Mesendoderm (in vitro differentiated cells): ENCODE measurements at regions not wholly inside any gene's neighbourhood (a gene's known extent, or its start where the extent isn't known, plus 50 kb on each side); places are given as distances from the start of the nearest gene placed in this dataset.

Experiments
- DNase-seq: peaks from one replicate; pipeline ENCODE4 v3.0.0; 2013
- H2AK5ac ChIP-seq: 2 replicates; pipeline ENCODE4 v1.6.1; 2013; ENCODE audit warnings: low read length, inconsistent platforms
- H2BK120ac ChIP-seq: 2 replicates; pipeline ENCODE4 v1.6.1; 2013; ENCODE audit warnings: low read depth, mild to moderate bottlenecking, low read length, moderate library complexity, mixed read lengths
- H2BK15ac ChIP-seq: replicated peaks from 2 replicates; pipeline ENCODE4 v1.6.1; 2013; ENCODE audit warnings: low read depth, mild to moderate bottlenecking, moderate library complexity
- H2BK5ac ChIP-seq: 2 replicates; pipeline ENCODE4 v1.6.1; 2013; ENCODE audit warnings: low read length, inconsistent platforms
- H3K18ac ChIP-seq: 2 replicates; pipeline ENCODE4 v1.6.1; 2013; ENCODE audit warnings: mild to moderate bottlenecking, low read length, mixed read lengths
- H3K23ac ChIP-seq: one replicate; pipeline ENCODE4 v1.6.1; 2013; ENCODE audit warnings: low read length
- H3K27ac ChIP-seq: 2 replicates; pipeline ENCODE4 v1.5.1; 2013; ENCODE audit warnings: low read depth, mild to moderate bottlenecking, inconsistent platforms, low read length, moderate library complexity
- H3K27me3 ChIP-seq: 2 replicates; pipeline ENCODE4 v1.6.1; 2013; ENCODE audit warnings: low read length, control low read depth, mild to moderate bottlenecking, inconsistent platforms; ENCODE audit not compliant: insufficient read depth, poor library complexity
- H3K36me3 ChIP-seq: 2 replicates; pipeline ENCODE4 v1.6.1; 2013; ENCODE audit warnings: low read length, inconsistent platforms; ENCODE audit not compliant: control insufficient read depth, insufficient read depth
- H3K4ac ChIP-seq: one replicate; pipeline ENCODE4 v1.6.1; 2013; ENCODE audit warnings: low read depth, mild to moderate bottlenecking, low read length, moderate library complexity
- H3K4me1 ChIP-seq: 2 replicates; pipeline ENCODE4 v1.6.1; 2013; ENCODE audit warnings: low read depth, low read length, inconsistent platforms; ENCODE audit not compliant: control insufficient read depth
- H3K4me2 ChIP-seq: 2 replicates; pipeline ENCODE4 v1.6.1; 2013; ENCODE audit warnings: low read length
- H3K4me3 ChIP-seq: 2 replicates; pipeline ENCODE4 v1.5.1; 2013; ENCODE audit warnings: mild to moderate bottlenecking, low read length
- H3K56ac ChIP-seq: one replicate; pipeline ENCODE4 v1.6.1; 2013; ENCODE audit warnings: low read length
- H3K79me1 ChIP-seq: 2 replicates; pipeline ENCODE4 v1.6.1; 2013; ENCODE audit warnings: low read length, inconsistent platforms
- H3K79me2 ChIP-seq: 2 replicates; pipeline ENCODE4 v1.6.1; 2013; ENCODE audit warnings: mild to moderate bottlenecking, low read length; ENCODE audit not compliant: control insufficient read depth, insufficient read depth
- H3K9ac ChIP-seq: 2 replicates; pipeline ENCODE4 v1.6.1; 2013; ENCODE audit warnings: low read length, inconsistent platforms
- H4K5ac ChIP-seq: one replicate; pipeline ENCODE4 v1.6.1; 2013; ENCODE audit warnings: low read length
- H4K8ac ChIP-seq: one replicate; pipeline ENCODE4 v1.6.1; 2013; ENCODE audit warnings: low read depth, mild to moderate bottlenecking, control low read depth, low read length, moderate library complexity
- WGBS: extraction: QIAGEN DNeasy Blood & Tissue Kit; methylation state at CpG from one replicate; pipeline ENCODE4 v1.1.7; 2013; ENCODE audit warnings: low lambda C conversion rate, missing lambda C conversion rate; ENCODE audit not compliant: insufficient coverage; ENCODE audit errors: extremely low coverage; 5-methylcytosine and 5-hydroxymethylcytosine counted together

DNA sequence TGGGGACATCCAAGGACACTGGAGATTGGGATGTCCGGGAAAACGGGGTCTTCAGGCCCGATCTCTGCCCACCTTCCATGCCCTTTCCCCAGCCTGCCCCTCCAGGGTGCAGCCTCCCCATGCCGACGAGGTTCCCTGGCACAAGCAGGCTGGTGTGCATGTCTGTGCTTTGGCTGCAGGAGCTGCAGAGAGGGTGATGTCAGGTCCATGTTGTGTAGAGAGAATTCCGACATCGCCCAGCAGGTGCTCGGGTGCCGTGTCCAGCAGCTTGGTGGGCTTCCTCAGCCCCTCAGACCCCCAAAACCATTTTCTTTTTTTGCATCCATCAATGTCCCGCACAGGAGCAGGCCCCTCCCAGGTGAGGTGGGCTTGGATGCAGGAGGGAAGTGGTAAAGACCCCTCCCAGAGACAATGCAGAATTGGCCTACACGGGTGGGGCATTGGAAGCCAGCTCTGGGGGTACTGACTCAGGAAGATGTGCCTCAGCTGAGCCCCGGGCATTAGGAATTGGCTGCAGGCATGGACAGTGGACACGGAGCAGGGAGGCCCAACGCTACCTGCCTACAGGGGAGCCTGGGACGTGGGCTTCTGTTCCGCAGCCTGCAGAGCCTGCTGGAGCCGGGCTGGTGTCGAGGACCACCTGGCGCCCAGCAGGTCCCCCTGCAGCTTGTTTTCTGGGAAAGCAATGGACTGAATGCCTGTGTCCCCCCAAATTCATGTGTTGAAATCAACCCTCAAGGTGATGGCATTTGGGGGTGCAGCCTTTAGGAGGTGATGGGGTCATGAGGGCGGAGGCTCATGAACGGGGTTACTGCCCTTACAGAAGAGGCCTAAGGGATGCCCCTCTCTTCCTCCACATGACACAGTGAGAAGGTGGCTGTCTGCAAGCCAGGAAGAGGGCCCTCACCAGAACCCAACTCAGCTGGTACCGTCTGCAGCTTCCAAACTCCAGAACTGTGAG lies 97.5 kb downstream of the METRNL start:
- Histone ChIP-seq H3K4me1 (no peaks in the 10 kb centered on the region), H3K4ac (no peak overlapping the region), H3K4me3 (no peak overlapping the region), H4K5ac (no peak overlapping the region), H4K8ac (no peak overlapping the region), H3K56ac (no peak overlapping the region), H3K79me2 (no peaks in the 10 kb centered on the region), H3K36me3 (no peaks in the 10 kb centered on the region), H3K27ac (no peak overlapping the region), H3K9ac (no peak overlapping the region), H3K27me3 (no peaks in the 10 kb centered on the region), H3K23ac (no peak overlapping the region), H3K18ac (no peak overlapping the region), H3K4me2 (no peak overlapping the region), H3K79me1 (no peaks in the 10 kb centered on the region), H2AK5ac (no peak overlapping the region), H2BK5ac (no peak overlapping the region), H2BK15ac (no peak overlapping the region), H2BK120ac (no peak overlapping the region)
- no peak for DNase-seq
- WGBS: no CpG with 5 or more reads among the region's 22 CpGs

DNA sequence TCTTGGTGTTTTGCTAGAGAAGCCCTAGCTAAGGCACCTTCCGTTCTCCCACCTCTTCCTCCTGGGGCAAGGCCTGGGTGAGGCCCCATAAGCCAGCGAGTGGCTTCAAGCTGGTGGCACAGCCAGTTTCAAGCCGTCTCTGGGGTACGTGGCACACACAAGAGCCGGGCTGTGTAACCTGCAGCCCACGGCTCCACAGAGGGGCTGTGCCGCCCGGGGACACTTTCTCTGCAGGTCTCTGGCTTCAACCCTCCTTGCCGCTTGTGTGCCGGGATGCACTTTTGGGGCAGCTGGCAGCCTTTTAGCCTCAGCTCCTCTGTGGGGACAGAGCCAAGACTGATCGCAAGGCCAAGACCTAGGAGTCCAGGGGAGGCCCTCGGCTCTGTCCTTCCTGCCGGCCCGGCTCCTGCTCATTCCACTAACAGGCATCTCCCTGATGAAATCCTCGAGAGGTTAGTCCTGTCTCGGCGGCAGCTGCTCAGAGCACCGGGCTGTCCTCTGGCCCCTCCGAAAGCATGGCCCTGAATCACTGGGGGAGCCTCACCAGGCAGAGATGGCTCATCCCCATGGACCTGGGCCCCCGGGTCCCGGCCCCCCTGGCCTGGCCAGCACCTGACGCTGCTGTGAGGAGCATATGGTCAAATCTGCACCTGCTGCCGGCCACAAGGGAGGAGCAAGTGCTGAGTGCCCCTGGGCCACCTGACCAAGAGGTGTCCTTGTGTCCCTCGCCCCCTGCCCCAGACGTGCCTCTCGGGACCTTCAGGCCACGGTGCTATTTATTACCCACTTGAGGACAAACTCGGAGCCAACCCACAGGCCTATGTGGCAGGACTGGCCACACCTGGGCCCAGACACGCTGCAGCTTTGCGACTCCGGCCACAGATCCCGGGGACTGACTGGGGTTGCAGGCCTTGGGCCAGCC lies 98.5 kb downstream of the METRNL start:
- no peak overlapping the region for H3K23ac ChIP-seq
- DNase-seq: no peak

DNA sequence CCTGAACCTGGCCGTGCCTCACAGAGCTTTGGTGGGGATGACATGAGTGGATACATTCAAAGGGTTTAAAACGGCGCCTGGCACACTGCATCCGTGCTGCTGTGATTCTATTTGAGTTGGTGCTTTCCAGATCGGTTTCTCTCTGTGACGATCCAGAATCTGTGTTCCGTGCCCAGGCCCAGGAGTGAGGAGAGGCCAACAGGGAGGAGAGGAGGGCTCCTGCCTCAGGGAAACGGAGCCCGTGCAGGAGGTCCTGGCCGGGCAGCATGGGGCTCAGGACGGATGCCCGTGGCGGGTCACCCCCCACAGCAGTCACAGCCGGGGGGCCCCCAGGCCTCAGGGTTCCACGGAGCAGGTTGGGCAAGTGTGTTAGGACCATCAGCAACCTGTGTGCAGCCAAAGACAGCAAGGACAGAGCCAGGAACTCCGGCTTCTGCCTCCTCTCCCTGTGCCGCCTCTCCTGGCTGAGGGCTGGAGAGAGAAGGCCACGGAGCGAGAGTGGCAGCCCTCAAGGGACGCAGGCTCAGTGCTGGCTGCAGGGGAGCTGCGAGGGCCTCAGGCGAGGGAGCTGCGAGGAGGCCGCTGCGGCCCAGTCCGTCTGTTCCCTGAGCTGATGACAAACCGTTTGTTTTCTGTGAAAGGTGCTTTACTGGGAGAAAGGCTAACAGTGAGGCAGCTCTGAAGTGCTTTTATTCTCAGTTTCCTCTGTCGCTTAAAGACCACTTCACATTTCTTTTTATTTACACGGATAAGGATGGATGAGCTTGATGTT lies 99.3 kb downstream of the METRNL start:
- DNase-seq: no peak
- Histone ChIP-seq H3K4me2 (no peak overlapping the region), H3K79me1 (no peaks in the 10 kb centered on the region), H2AK5ac (no peak overlapping the region), H3K4ac (no peak overlapping the region), H3K79me2 (no peaks in the 10 kb centered on the region), H3K56ac (no peak overlapping the region), H3K4me1 (no peaks in the 10 kb centered on the region), H3K18ac (no peak overlapping the region), H3K36me3 (no peaks in the 10 kb centered on the region), H2BK5ac (no peak overlapping the region), H3K27ac (no peak overlapping the region), H3K9ac (no peak overlapping the region), H2BK120ac (no peak overlapping the region), H3K27me3 (no peaks in the 10 kb centered on the region), H4K8ac (no peak overlapping the region), H3K4me3 (no peak overlapping the region), H3K23ac (no peak overlapping the region), H2BK15ac (no peak overlapping the region), H4K5ac (no peak overlapping the region)
- WGBS: no CpG with 5 or more reads among the region's 29 CpGs

More for the DNA sequence above, 98.5 kb downstream of the METRNL start:
- H3K56ac ChIP-seq: no peak overlapping the region
- no peak overlapping the region for H3K27ac ChIP-seq
- H3K27me3 ChIP-seq: no peaks in the 10 kb centered on the region
- no peak overlapping the region for H3K18ac ChIP-seq
- H3K79me2 ChIP-seq: no peaks in the 10 kb centered on the region
- WGBS: no CpG with 5 or more reads among the region's 32 CpGs
- no peak overlapping the region for H2BK5ac ChIP-seq
- H2AK5ac ChIP-seq: no peak overlapping the region
- H3K4me1 ChIP-seq: no peaks in the 10 kb centered on the region
- H3K36me3 ChIP-seq: no peaks in the 10 kb centered on the region
- no peak overlapping the region for H3K4me2 ChIP-seq
- no peak overlapping the region for H4K8ac ChIP-seq
- no peak overlapping the region for H2BK15ac ChIP-seq
- no peak overlapping the region for H2BK120ac ChIP-seq
- H4K5ac ChIP-seq: no peak overlapping the region
- no peak overlapping the region for H3K4ac ChIP-seq
- H3K79me1 ChIP-seq: no peaks in the 10 kb centered on the region
- no peak overlapping the region for H3K9ac ChIP-seq
- H3K4me3 ChIP-seq: no peak overlapping the region

DNA sequence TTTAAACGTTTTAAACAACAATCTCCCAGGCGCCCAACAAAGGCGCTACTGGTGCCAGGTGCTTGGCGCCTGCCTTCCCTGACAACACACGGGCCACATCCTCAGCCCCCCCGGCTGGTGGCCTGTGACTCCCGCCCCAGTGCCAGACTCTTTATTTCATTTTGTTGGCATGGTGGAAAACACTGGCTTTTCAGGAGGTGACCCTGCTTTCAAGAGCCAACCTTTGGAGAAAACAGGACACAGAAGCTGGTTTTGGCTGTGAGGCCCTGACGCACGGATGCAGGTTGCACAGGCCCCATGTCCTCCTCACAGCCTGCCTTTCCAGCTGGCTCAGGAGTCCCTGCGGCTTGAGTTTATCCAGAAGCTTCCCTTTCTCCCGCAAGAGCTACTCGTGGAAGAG lies 100.0 kb downstream of the METRNL start:
- Histone ChIP-seq H4K5ac (no peak overlapping the region), H3K4me1 (no peaks in the 10 kb centered on the region), H4K8ac (no peak overlapping the region), H3K27ac (no peak overlapping the region), H3K9ac (no peak overlapping the region), H3K23ac (no peak overlapping the region), H2BK120ac (no peak overlapping the region), H3K4ac (no peak overlapping the region), H3K36me3 (no peaks in the 10 kb centered on the region), H3K79me1 (no peaks in the 10 kb centered on the region), H3K4me2 (no peak overlapping the region), H2BK15ac (no peak overlapping the region), H3K18ac (no peak overlapping the region), H3K4me3 (no peak overlapping the region), H2BK5ac (no peak overlapping the region), H3K56ac (no peak overlapping the region), H3K27me3 (no peaks in the 10 kb centered on the region), H3K79me2 (no peaks in the 10 kb centered on the region), H2AK5ac (no peak overlapping the region)
- DNase-seq: no peak
- no CpG with 5 or more reads among the region's 12 CpGs for WGBS

DNA sequence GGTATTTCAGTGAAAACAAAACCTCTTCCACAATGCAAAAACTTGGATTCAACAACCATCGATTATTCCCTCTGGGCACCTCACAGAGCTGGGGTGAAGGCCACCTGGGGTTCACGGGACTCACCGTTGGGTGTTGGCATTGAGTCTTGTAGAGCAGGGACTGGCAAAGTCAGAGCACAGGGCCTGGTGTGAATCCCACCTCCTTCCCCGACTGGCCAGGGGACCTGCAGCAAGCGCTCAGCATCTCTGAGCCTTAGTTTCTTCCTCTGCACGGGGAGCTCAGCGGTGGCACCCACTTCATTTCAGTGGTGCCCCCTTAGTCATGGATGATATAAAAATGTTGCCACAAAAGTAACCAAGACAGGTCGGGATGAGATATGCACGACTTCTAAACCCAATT lies 100.4 kb downstream of the METRNL start:
- no peak overlapping the region for H3K4ac ChIP-seq
- no peaks in the 10 kb centered on the region for H3K4me1 ChIP-seq
- no peak overlapping the region for H3K27ac ChIP-seq
- no peak for DNase-seq
- no peak overlapping the region for H4K8ac ChIP-seq
- no peak overlapping the region for H2AK5ac ChIP-seq
- no peak overlapping the region for H3K9ac ChIP-seq
- H3K4me2 ChIP-seq: no peak overlapping the region
- H2BK5ac ChIP-seq: no peak overlapping the region
- no peak overlapping the region for H3K4me3 ChIP-seq
- no peaks in the 10 kb centered on the region for H3K27me3 ChIP-seq
- no peak overlapping the region for H4K5ac ChIP-seq
- no peak overlapping the region for H2BK15ac ChIP-seq
- H3K79me1 ChIP-seq: no peaks in the 10 kb centered on the region
- H3K79me2 ChIP-seq: no peaks in the 10 kb centered on the region
- H3K18ac ChIP-seq: no peak overlapping the region
- no peak overlapping the region for H2BK120ac ChIP-seq
- no peak overlapping the region for H3K23ac ChIP-seq
- no peak overlapping the region for H3K56ac ChIP-seq
- no CpG with 5 or more reads among the region's 9 CpGs for WGBS
- H3K36me3 ChIP-seq: no peaks in the 10 kb centered on the region
